ENCODE measurements at regions not wholly inside any gene's neighbourhood (a gene's known extent, or its start where the extent isn't known, plus 50 kb on each side); places are given as distances from the start of the nearest gene placed in this dataset.

GRCh38 chr16:73361061-73361460 lies 313.1 kb upstream of the ZFHX3 start:
- no peaks in the 10 kb centered on the region for H3K79me2 ChIP-seq
- no peaks in the 10 kb centered on the region for H3K9me3 ChIP-seq (ENCODE audit: low read depth)
- no peak for TF ChIP-seq EZH2 (IDR thresholded peaks at IDR 0.05; ENCODE audit: borderline replicate concordance)
- no peak for TF ChIP-seq EZH2phosphoT487 (IDR thresholded peaks at IDR 0.05; ENCODE audit: low read depth, severe bottlenecking, unreplicated experiment)
- no peak for TF ChIP-seq CTCF (IDR thresholded peaks at IDR 0.05; ENCODE audit: poor library complexity)
- DNase-seq (ENCODE audit: low spot score): no peak
- no peak overlapping the region for H2AFZ ChIP-seq
- H3K4me1 ChIP-seq (ENCODE audit: insufficient read depth): no peaks in the 10 kb centered on the region
- H3K9me2 ChIP-seq (replicated peaks; ENCODE audit: insufficient read depth): no peaks in the 10 kb centered on the region
- no peaks in the 10 kb centered on the region for H3K36me3 ChIP-seq (replicated peaks; ENCODE audit: insufficient read depth, low read depth)
- H3K27me3 ChIP-seq: no peaks in the 10 kb centered on the region
- H3K4me3 ChIP-seq: no peak overlapping the region
- WGBS (ENCODE audit: low lambda C conversion rate, missing lambda C conversion rate): 92% methylated on average over 9 of the region's 9 CpGs
- no peaks in the 10 kb centered on the region for H4K20me1 ChIP-seq (ENCODE audit: insufficient read depth, poor library complexity, severe bottlenecking)
- no peak overlapping the region for H3K4me2 ChIP-seq
- no peak overlapping the region for H3K27ac ChIP-seq

GRCh38 chr16:73356401-73357079 lies 308.6 kb upstream of the ZFHX3 start:
- Histone ChIP-seq H2AFZ (no peak overlapping the region), H3K79me2 (no peaks in the 10 kb centered on the region), H3K4me2 (no peak overlapping the region), H3K27ac (no peak overlapping the region), H3K27me3 (no peaks in the 10 kb centered on the region), H3K4me1 (ENCODE audit: insufficient read depth) (no peaks in the 10 kb centered on the region), H3K36me3 (replicated peaks; ENCODE audit: insufficient read depth, low read depth) (no peaks in the 10 kb centered on the region), H3K9me2 (replicated peaks; ENCODE audit: insufficient read depth) (no peaks in the 10 kb centered on the region), H4K20me1 (ENCODE audit: insufficient read depth, poor library complexity, severe bottlenecking) (no peaks in the 10 kb centered on the region), H3K9me3 (ENCODE audit: low read depth) (no peaks in the 10 kb centered on the region), H3K4me3 (no peak overlapping the region)
- no peak for DNase-seq (ENCODE audit: low spot score)
- TF ChIP-seq EZH2phosphoT487 (IDR thresholded peaks at IDR 0.05; ENCODE audit: low read depth, severe bottlenecking, unreplicated experiment): no peak
- TF ChIP-seq CTCF (IDR thresholded peaks at IDR 0.05; ENCODE audit: poor library complexity): no peak
- TF ChIP-seq EZH2 (IDR thresholded peaks at IDR 0.05; ENCODE audit: borderline replicate concordance): no peak
- 79% methylated on average over 13 of the region's 13 CpGs for WGBS (ENCODE audit: low lambda C conversion rate, missing lambda C conversion rate)

- Histone ChIP-seq H2AFZ (no peak overlapping the region), H3K27ac (no peak overlapping the region), H3K36me3 (replicated peaks; ENCODE audit: insufficient read depth, low read depth) (no peaks in the 10 kb centered on the region), H3K9me2 (replicated peaks; ENCODE audit: insufficient read depth) (no peaks in the 10 kb centered on the region), H3K4me1 (ENCODE audit: insufficient read depth) (no peaks in the 10 kb centered on the region), H3K4me3 (no peak overlapping the region), H3K4me2 (no peak overlapping the region), H4K20me1 (ENCODE audit: insufficient read depth, poor library complexity, severe bottlenecking) (no peaks in the 10 kb centered on the region), H3K9me3 (ENCODE audit: low read depth) (no peaks in the 10 kb centered on the region), H3K27me3 (no peaks in the 10 kb centered on the region), H3K79me2 (no peaks in the 10 kb centered on the region)
- 93% methylated on average over 10 of the region's 10 CpGs for WGBS (ENCODE audit: low lambda C conversion rate, missing lambda C conversion rate)
- DNase-seq (ENCODE audit: low spot score): no peak
- TF ChIP-seq CTCF (IDR thresholded peaks at IDR 0.05; ENCODE audit: poor library complexity) (no peak), EZH2phosphoT487 (IDR thresholded peaks at IDR 0.05; ENCODE audit: low read depth, severe bottlenecking, unreplicated experiment) (no peak), EZH2 (IDR thresholded peaks at IDR 0.05; ENCODE audit: borderline replicate concordance) (no peak)
These were observed 308.1 kb upstream of the ZFHX3 start for GRCh38 chr16:73355981-73356380.
